Activated gamma-delta T cell (primary cell): ENCODE measurements at regions not wholly inside any gene's neighbourhood (a gene's known extent, or its start where the extent isn't known, plus 50 kb on each side); places are given as distances from the start of the nearest gene placed in this dataset.

Source experiments
- DNase-seq: peaks from one replicate; lab custom pipeline; 2025; lab: John Stamatoyannopoulos, UW

- no peak for DNase-seq
Measured at GRCh38 chr15:69656271-69657030, 203.8 kb downstream of the RPLP1 start.

DNA sequence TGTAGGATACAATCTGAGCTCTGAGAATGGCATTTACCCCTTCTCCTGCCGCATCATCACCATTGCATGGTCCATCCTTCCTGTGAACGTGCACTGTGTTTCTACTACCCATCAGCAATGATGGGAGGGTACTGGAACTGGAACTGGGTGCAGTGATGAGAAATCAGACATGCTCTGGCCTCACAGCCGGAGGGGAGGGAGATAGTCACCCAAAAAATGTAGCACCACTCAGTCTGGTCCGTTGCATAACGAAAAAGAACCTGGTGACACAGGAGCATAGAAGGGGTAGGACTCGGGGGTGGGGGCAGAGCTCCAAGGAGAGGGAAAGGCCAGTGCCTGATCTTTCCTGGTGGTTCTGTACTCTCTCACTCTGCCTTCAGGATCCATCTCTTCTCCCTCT lies 205.0 kb downstream of the RPLP1 start:
- no peak for DNase-seq

DNA sequence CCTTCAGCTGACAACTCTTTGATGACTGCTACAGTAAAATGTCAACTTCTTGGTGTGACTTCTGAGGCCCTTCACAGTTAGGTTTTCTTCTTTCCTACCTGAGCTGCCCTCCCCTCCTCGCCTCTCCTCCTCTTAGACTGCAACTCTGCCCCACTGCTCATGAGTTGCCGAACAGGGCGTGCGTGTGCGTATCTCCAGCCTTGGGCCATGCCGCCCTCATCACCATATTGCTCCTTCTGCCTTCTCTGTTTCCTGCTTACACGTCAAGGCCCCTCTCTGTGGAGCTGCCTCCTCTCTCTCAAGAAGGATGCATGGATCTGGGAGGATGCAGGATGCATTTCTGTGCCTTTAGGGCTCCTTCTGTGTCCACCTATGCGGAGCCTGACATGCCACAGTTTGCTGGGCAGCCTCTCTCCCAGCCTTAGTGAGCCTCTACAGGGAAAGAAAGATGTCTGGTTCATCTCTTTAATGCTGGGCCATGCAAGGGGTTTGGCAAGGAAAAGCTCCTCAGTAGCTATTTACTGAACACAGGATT lies 205.9 kb downstream of the RPLP1 start:
- DNase-seq, result no peak

DNA sequence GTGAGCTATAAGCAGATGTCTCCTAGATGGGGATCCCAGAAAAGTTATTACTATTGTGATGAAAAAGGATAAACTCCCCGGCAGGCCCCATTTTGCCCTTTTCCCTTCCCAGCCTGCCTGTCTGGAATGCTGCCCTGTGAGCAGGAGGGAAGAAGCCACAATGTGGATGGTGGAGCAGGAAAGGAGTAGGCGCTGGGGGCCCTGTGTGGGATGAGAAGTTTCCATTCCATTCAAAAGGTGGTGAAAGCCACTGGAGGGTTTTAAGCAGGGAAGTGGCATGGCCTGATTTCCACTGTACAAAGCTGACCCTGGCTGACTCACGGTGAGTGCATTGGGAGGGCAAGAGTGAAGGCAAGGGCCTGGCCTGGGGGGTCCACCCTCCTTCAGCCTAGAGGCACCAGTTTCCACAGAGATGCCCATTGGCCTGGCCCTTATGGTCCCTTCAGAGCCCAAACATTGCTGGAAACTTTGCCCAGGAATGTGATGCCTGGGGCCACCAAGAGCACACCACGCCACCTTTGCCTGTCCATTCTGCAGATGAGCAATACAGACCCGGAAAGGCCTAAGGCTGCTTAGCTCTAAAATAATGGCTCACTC lies 206.9 kb downstream of the RPLP1 start:
- DNase-seq, result no peak

DNA sequence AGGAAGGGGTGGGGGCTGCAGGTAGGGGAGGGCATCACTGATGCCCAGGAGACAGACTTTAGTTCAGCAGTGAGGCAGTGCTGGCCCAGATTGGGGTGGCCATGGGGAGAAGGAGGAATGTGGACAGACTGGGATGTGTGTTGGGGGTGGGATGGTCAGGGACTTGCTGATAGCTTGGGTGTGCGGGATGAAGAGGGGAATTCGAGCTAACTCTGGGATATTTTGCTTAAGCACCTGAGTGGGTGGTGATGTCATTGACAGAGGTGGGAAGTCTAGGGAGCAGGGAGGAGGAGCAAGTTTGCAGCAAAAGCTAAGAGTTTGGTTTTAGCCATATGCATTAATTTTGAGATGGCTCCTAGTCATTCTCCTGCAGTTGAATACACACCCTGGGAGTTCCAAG lies 207.5 kb downstream of the RPLP1 start:
- no peak for DNase-seq

- no peak for DNase-seq
Measured at GRCh38 chr15:69660658-69661405, 208.2 kb downstream of the RPLP1 start.

- no peak for DNase-seq
Measured at GRCh38 chr15:69661446-69661845, 208.8 kb downstream of the RPLP1 start.

- no peak for DNase-seq
Measured at GRCh38 chr15:69661871-69662644, 209.4 kb downstream of the RPLP1 start.

- no peak for DNase-seq
Measured at GRCh38 chr15:69662645-69663000, 210.0 kb downstream of the RPLP1 start.

- no peak for DNase-seq
Measured at GRCh38 chr15:69663441-69663840, 210.8 kb downstream of the RPLP1 start.

DNA sequence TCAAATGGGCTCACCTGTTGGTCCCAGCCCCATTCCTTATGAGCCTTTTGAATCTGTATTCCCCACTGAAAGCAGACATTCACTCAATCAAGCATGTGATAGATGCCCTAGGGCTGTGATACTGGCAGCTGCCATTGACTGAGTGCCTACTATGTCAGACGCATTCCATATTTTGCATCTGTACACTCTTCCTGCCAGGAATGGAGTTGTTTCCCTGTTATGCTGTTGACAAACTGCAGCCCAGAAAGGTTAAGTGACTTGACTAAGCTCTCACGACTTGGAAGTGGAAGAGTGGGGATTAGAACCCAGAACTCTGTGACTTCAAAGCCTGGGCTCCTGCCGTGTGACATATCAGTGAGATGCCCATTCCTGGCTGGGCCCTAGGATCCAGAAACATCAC lies 211.4 kb downstream of the RPLP1 start:
- DNase-seq, result no peak

DNA sequence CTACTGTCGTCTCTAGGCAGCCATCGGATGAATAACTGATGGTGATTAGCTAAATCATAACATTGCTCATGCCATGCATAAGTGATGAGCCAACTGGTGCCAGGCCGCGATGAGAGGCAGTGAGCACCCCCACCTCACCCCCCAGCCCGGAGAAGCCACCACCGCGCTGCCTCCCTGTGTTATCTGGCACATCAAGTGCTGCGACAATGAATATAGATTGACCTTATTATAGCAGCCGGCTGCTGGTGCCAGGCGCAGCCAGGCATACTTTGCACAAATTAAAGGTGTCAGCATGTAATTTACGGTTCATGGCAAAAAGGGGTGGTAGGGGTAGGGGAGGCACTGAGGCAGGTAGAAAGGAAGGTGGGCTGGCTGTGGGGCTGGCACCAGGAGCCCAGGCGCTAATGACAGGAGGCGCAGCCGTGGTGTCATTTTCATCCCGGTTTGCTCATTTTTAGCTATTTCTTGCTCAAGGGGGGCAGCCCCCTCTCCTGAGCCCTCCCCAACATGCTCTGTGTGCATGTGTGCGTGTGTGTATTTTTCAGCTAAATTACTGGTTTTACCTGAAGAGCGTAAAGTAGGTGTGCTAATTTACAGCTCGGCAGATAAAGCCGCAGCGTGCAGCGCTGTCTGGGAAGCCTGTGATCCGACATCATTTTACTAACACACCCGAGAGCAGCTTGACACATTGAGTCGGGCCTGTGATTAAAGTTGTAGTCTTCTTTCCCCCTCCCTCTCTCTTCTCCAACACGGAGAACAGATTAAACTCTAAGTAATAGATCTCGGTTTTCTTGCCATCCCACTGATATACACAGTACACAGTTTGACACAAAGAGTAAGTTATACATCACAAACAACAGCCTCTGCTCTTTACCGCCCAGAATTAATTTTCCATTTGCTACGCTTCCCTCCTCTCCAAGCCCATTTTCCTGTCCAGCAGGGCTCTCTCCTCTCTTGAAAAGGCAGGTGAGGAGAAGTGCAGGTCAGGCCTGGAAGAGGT lies 212.3 kb downstream of the RPLP1 start:
- no peak for DNase-seq

DNA sequence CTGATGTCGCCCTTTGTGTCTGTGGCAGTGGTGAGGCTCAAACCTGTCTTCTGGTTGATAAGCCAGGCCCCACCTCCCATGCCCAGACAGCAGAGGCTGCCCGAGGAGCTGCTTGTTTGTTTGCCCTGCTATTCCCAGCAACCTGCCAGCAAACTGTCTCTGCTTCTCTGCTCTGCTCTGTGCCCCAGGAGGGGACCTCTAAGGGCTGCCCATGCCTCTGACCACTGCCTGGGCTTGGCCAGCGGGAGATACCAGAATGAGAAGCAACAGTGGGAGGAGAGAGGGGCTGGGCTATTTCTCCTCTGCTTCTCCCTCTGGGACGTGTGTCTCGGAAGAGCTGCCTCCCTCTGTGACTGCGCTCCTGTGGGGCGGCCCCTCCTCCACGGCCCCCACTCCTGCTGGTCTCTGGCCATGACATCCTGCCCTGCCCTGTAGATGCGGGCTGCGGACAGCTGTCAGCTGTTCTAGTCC lies 213.1 kb downstream of the RPLP1 start:
- DNase-seq, result no peak

- DNase-seq, result no peak
Measured at GRCh38 chr15:69666441-69666882, 213.8 kb downstream of the RPLP1 start.

GRCh38 chr15:69666921-69667811 lies 214.5 kb downstream of the RPLP1 start:
- no peak for DNase-seq

GRCh38 chr15:69668039-69668705 lies 215.6 kb downstream of the RPLP1 start:
- DNase-seq, result no peak

DNA sequence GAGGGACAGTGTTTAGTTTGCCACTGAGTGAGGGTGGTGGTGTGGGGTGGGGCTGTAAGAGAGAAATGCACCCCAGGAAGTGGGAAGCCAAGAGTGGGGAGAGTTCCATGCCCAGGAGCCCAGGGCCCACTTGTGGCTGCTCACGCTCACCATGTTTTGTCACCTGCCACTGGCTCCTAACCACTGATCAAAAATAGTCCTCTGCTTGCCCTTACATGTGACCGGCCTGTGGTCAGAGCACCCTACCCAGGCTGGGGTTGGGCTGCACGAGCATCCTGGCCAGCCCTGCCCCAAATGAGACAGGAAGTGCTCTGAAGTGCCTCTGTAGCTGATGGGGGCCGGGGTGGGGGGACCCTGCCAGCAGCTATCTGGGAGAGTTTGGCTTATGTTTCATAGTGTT lies 216.3 kb downstream of the RPLP1 start:
- peak; percentile 24 for DNase-seq

DNA sequence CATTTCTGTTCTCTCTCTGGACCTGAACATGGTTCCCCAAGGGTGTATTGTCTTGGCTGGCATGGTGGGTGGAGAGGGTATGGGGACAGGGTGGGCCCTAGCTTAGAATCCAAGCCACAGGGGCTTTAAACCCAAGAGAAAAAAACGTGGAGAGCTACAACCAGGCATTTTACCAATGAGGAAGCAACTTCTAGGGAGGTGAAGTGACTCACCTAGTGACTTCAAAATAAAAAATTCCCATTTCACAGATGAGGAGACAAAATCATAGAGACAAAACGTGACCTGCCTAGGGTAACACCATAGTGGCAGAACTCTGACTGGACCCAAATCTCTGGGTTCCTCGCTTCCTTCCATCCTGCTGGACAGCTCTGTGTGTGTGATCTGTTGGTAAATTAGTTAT lies 216.8 kb downstream of the RPLP1 start:
- no peak for DNase-seq

GRCh38 chr15:69673291-69673881 lies 220.8 kb downstream of the RPLP1 start:
- no peak for DNase-seq
